SHP77 (cell line): ENCODE measurements at regions not wholly inside any gene's neighbourhood (a gene's known extent, or its start where the extent isn't known, plus 50 kb on each side); places are given as distances from the start of the nearest gene placed in this dataset.
"Not testable (repeated sequence)": the region's sequence is repeated elsewhere in the genome, so short reads cannot be mapped to it uniquely, and the experiment has no call there.

Source experiments
- DNase-seq, 2 experiments: peaks; one replicate each; lab custom pipeline; 2025; lab: John Stamatoyannopoulos, UW

DNA sequence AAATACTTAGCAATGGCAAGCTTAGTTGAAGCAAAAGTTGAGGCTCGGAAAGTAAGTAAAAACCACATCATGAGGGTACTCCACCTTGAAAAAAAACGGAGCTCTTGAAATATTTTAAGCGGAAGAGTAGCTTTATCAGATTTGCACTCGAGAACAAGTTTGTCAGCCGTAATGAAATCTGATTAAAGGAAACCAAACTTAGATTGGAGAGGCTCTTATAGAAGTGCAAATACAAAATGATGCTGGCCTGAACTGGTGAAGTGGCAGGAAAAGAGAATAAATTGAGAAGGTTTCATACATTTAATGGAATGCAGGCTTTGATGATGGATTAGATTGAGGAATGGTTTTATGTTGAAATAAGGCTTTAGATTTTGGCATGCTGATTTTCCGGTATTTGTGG lies 484.2 kb downstream of the PID1 start:
- no peak for DNase-seq

DNA sequence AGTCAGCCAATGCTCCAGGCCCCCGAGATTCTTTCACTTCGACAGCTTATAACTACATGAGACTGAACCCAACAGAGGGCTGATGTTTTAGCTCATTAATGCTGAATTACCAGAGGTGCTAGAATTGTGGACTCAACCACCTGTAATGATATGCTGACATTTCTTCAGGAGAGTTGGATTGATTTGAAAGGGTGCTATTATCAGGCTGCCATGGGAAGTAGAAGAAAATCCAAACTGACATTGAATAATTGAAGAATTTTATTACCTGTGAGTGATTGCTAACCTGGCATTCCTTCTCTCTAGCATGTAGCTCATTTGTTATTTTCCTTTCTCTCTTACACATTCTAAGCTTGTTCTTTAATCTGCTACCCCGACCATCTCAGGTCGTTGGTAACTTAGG lies 488.8 kb downstream of the PID1 start:
- no peak for DNase-seq

DNA sequence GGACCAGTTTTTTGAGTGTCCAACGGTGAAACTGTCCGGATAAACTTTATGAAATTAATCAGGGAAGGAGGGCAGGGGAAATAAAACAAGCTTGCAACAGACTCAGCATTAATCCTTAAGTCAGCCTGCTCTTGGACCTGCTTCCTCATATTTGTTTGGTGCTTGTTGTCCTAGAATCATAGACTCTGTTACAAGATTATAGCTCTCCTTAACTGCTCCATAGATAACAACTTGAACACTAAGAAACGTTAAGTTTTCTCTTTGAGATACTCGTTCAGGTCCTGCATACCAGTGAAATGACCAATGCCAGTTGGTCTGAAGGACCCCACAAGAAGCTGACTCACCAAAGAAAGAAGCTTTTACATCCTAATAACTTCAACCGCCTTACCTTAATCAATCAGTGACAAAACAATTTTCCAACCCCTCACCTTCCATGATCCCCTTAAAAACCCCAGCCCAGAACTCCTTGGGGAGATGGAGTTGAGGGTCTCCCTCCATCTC lies 493.2 kb downstream of the PID1 start:
- no peak for DNase-seq

DNA sequence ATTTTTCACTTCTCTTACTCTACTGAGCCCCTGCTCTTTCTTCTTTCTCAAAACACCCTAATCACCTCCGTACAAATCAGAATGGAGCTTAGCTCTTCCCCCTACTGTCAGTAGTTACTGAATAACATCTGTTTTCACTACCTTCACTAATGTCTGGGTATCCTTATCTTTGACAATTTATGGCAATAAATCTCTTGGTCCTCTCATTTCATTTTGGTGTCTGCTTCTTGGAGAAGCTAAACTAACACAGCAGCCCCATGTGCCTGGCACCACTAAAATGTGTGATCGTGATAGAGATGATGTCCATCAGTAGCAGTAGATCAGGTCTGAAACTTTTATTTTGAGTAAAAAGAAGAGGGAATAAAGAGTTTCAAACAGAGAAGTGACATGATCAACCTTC lies 496.5 kb downstream of the PID1 start:
- no peak for DNase-seq

DNA sequence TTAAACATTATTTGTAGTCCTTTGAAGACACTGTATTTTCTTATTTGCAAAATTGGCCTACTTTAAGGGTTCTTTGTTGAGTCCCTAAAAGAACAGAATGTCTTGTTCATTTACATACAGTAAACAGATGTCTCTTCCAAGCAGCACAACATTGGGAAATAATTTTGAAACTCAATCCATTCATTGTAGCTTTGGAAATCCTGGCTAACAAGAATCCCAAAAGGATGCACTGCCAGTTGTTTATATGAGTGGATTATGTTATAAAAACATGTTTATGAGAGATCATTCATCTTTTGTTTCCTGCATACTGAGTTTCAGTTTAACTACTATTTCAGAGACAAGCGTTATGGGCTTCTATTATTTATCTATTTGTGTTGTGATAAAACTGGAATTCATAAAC lies 499.3 kb downstream of the PID1 start:
- no peak for DNase-seq

DNA sequence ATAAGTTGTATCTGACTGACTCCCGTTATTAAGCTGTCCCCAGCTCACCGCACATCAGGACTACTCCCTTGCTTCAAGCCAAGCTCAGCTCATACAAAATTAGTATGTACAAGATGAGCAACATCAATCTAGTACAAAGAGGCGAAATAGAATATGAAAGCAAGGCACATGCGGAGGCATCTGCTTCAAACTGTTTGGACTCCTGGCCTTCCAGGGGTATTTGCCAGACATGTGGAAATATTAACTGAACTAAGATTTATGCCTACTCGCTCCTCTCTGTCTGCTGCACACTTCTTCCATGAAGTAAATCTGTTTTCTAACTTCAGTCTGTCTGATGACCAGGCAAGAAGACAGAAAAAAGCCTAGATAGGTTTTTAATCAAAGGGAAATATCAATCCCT lies 499.8 kb downstream of the PID1 start:
- DNase-seq: no peak

DNA sequence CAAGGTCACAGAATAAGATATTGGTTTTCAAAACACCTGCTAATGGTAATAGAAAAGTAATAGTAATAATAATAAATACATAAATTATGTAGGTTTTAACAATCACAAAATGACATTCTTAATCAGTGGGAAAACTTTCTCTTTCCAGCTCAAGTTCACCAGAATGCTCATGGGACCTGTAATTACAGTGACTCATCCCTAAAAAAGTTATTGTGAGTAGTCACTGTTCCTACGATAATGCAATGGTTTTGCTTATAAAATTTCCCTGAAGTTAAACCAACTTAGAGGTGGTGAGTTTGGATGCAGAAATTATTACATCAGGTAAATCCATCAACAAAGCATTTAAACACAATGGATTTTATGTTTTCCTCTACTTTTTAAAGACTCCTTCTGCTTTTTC lies 502.3 kb downstream of the PID1 start:
- no peak for DNase-seq

DNA sequence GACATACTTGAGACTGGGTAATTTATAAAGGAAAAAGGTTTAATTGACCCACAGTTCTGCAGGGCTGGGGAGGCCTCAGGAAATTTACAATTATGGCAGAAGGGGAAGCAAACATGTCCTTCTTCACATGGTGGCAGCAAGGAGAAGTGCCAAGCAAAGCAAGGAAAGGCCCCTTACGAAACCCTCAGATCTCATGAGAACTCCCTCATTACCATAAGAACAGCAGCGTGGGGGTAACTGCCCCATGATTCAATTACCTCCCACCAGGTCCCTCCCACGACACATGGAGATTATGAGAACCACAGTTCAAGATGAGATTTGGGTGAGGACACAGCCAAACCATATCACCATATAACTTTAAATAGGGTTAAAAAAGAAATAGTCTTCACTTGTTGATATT lies 502.9 kb downstream of the PID1 start:
- not testable (repeated sequence) for DNase-seq

DNA sequence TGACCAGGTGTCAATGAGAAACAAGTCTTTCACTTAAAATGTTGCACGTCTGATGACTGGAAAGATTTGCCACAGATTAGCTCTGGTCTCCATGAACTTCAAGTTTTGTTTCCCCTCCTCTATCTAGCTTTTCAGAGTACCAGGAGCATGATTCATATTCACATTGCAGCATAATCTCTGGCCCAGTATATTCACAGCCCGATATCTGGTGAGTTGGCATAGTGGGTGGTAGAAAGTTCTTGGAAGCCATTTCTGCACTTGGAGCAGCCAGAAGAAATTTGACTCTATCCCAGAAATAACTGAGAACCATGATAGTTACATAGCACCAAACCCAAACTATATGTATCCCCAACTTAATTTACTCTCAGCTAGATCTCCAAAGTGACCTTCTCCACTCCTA lies 503.9 kb downstream of the PID1 start:
- DNase-seq: no peak

DNA sequence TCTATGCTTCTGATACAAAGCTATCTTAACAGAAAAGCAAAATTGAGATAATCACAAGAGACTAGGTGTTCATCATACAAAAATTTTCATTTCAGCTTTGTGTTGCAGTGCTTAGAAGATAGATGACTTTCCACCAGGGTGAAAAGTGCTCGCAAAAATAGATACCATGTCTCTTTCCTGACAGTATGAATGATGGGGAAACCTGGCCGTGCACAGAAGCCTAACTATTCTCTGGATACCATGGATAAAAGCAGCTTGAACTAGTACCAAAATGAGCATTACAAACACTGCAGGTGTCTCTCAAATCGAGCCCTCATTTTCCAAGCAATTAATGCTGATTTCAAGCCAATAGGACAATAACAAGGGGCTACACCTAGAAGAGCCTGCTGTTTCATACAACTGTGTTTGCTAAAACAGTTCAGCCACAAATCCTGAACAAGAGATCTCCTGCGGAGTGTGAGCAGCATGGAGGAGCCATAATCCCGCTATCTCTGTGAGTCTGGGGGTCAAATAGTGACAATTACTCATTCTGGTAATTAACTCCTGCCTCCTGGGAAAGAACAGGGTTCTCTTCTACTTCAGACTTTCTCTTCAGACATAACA lies 507.6 kb downstream of the PID1 start:
- no peak for DNase-seq

DNA sequence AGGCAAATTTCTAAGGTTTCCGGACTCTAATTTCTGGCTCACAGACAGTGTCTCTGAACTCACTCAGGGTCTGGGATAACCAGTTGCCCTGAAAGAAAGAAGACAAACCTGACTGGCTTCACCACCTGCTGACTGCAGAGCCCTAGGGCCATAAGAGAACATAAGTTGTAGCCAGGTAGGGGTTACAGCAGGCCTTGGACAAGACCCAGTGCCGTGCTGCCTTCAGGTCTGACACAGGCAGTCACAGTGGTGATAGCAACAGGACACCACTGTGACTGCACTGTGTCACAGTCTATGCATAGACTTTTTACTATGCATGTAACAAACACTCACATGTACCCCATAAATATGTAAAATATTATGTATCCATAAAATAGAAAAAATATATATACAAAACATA lies 508.5 kb downstream of the PID1 start:
- DNase-seq: no peak

DNA sequence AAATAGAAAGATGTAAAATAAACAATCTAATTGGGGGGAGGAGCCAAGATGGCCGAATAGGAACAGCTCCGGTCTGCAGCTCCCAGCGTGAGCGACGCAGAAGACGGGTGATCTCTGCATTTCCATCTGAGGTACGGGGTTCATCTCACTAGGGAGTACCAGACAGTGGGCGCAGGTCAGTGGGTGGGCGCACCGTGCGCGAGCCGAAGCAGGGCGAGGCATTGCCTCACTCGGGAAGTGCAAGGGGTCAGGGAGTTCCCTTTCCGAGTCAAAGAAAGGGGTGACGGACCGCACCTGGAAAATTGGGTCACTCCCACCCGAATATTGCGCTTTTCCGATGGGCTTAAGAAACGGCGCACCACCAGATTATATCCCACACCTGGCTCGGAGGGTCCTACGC lies 515.4 kb downstream of the PID1 start:
- not testable (repeated sequence) for DNase-seq

DNA sequence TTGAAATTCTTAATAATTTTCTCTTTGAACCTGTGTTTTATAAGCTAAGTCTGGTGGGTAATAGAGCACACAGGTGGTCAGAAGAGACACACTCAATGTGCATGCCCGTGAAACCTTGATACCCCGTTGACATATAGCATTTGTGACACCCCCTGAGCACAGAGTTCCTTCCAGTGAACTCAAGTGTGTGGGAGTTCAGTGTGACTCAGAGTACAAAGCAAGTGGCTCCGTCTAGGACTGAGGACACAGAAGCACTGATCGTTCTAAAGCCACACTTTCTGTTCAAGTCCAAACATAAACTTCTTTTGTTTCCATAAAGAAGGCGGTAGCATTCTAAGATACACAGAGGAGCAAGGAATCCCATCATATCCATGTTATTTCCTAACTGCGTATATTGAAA lies 523.6 kb downstream of the PID1 start:
- no peak for DNase-seq

DNA sequence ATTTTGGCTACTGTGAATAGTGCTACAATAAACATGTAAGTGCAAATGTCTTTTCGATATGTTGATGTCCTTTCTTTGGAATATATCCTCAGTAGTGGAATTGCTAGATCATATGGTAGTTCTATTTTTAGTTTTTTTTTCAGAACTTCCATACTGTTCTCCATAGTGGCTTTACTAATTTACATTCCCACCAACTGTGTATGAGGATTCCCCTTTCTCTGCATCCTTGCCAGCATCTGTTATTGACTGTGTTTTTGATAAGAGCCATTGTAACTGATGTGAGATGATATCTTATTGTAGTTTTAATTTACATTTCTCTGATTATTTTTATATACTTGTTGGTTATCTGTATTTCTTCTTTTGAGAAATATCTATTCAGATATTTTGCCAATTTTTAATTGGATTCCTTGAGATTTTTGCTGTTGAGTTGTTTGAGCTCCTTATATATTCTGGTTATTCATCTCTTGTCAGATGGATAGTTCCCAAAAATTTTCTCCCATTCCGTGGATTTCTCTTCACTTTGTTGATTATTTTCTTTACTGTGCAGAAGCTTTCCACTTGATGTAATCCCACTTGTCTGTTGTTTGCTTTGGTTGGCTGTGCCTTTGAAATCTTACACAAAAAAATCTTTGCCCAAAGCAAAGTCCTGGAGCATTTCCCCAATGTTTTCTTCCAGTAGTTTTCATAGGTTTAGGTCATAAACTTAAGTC lies 532.3 kb downstream of the PID1 start:
- no peak for DNase-seq

DNA sequence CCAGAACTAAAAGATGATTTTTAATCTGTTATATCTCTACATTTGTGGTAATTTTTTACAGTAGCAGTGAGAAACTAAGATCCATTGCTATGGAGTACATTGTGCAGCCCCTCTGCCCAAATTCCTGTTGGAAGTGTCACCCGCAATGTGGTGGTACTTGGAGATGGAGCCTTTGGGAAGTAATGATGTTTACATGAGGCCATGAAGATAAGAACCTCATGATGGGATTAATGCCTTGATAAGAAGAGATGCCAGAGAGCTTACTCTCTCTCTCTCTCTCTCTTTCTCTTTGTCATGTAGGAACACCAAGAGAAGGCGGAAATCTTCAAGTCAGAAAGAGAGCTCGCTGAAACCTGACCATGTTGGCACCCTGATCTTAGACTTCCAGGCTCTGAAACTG lies 535.4 kb downstream of the PID1 start:
- no peak for DNase-seq

DNA sequence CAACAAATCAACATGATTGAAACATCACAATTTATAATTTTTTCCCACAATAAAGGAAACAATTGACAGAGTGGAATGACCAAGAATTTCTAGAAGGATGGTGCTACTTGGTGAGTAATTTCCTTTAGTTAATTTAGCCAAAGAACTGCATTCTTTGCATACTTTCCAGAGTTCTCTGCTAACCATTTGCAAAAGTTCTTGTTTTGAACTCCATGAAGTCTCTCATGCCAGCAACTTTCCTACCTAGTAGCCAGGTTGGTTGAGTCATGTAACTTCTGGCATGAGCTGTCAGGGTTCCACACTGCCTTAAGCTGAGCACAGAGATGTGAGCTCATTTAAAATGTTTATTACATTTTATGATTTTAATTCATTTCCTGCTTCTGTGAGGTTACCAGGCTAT lies 539.6 kb downstream of the PID1 start:
- no peak for DNase-seq

DNA sequence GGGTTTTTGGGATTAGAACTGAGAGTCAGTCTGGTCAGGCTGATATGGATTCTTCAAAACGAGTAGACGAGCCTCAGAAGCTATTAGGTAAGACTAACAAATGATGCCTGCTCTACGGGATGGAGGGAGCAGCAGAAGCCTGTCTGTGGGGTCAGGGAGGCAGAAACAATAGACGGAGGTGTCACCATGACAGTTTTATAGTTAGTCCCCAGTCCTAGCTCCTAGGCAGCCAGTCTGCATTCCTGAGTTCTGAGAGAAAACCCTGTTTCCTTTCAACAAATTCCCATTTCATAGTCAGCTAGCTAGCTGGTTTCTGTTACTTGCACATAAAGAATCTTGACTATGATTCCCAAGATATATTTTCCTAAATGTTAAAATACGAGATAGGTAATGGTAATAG lies 542.1 kb downstream of the PID1 start:
- no peak for DNase-seq

DNA sequence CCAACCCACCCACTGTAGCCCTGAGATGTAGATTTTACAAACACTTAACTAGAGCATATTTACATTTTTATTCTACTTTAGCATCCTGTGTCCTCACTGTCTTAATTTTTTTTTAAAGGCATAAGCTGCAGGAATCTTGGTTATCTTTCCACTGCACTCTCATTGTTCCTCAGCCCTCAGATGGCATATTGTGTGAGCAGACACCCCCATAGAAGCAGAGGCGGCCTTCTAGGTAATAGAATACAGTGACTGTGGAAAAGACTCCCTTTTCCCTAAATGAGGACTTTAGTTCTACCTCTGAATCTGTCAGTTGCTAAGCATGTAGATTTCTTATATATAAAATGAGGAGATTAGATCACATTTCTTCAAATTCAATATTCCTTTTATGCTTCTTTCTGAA lies 543.5 kb upstream of the SPHKAP start:
- no peak for DNase-seq

DNA sequence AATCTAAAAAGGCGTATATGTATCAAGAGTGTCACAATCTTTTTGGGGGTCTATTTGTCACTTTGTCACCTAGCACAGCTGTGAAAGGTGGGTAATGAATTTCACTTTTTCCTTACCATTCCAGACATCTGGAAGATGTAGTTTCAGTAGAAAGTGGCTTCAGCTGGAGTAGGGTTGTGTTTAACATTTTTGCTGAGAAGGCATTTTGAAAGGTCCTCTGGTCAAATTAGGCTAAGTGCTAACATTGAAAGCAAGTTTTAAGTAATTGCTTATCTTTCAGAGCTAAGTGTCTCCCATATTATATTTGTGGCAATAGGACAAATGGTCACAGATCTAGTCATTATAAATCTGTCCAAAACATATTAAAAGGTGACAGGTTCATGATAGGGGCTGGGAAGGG lies 542.1 kb upstream of the SPHKAP start:
- DNase-seq: no peak

DNA sequence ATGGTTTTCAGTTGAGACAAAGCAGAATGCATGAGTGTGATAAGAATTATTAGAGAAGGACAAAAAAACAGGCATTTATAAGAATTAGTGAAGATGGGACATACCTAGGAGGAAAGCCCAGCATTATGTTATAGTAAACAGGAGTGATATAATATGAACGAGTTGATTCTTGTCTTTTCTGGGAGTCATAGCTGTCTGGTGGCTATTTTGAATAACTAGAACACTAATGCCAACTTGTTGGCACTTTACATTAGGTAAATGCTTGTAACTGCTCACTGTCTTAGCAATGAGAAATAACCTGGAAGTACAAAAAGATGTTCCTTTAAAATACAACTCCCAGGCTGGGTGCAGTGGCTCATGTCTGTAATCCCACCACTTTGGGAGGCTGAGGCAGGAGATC lies 540.8 kb upstream of the SPHKAP start:
- DNase-seq: no peak

DNA sequence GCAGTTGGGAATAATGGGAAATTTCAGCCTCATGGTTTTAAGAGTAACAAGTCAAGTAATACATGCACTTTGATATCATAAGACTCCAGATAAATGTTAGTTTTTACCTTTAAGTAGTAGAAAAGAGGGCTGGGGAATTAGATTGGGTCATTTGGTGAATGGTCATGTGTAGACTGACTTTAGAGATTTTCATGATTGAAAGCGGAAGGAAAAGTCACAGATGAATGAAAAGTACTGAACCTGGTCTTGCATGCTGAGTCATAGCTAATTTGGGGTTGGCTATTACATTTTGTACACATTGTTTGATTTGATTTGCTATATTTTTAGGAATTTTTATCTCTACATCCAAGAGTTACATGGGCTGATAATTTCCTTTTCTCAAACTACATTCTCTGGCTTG lies 539.4 kb upstream of the SPHKAP start:
- no peak for DNase-seq

DNA sequence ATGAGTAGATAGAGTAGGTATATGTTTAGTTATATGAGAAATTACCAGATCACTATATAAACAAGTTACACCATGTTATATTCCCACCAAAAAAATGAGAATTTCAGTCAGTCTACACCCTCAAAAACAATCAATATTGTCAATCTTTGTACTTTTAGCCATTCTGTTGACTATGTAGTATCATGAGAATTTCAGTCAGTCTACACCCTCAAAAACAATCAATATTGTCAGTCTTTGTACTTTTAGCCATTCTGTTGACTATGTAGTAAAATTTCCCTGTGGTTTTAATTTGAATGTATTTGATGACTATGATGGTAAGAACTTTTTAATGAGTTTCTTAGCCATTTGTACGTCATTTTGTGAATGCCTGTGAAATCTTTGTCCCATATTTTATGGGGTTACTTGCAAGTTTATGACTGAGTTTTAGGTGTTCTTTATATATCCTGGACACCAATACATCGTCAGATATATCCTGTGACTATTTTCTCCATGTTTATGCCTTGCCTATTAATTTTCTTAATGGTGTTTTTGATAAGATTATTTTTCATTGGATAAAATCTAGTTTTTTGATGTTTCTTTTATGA lies 528.4 kb upstream of the SPHKAP start:
- no peak for DNase-seq

DNA sequence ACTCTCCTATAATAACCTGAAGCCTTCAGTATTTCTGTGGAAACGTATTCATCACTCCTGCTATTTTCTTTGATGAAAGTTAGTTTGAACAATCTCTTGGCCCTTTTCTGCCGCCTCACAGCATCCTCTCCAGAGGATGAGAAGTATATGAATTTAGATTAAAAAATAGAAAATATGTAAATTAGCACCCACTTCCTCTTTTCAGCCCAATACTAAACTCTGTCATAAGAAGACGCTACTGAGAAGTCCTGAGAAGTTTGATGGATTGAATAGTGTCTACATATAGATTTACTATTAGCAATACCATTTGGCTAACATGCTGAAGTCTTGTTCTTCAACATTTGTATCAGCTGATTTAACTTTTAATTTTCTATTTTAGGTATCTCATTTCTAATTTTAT lies 526.4 kb upstream of the SPHKAP start:
- no peak for DNase-seq

DNA sequence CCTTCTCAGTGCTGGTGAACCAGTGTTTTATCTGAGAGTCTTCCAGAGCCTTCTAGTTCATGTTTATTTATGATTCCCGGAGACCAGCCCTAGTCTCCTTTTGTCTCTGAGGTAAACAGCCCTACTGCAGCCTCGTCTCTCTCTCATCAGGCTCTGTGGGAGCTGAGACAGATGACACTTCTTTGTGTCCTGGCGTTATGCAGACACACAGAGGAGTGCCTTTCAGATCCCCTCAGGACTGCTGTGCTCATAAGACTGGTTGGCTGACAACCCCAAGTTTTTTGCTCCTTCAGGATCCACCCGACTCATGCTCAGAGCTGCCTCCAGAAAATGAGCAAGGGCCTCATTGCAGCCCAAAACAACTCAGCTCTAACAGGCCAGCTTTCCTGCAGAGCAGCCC lies 523.8 kb upstream of the SPHKAP start:
- no peak for DNase-seq
